Breast epithelium (tissue), 4 donors: ENCODE measurements at regions not wholly inside any gene's neighbourhood (a gene's known extent, or its start where the extent isn't known, plus 50 kb on each side); places are given as distances from the start of the nearest gene placed in this dataset.

Experiments
- DNase-seq, 2 donors: peaks; one replicate each; pipeline ENCODE4 v3.0.0-alpha.2; 2019; ENCODE audit warnings: low spot score in 2 of 2
- H3K27ac ChIP-seq, 2 donors: fragments of 200-600 bp; sonication (generic) in 1 of 2; one replicate each; pipeline ENCODE4 v1.5.1; 2016 to 2019; ENCODE audit warnings: mild to moderate bottlenecking in 1 of 2
- H3K27me3 ChIP-seq, 2 donors: fragments of 200-600 bp; sonication (generic) in 1 of 2; one replicate each; pipeline versions ENCODE4 v1.5.1 to v1.6.0; 2017 to 2019; ENCODE audit warnings: control low read depth in 1 of 2, mild to moderate bottlenecking in 1 of 2
- H3K36me3 ChIP-seq: fragments of 200-600 bp; one replicate; pipeline ENCODE4 v1.5.1; 2019
- H3K4me1 ChIP-seq, 2 donors: fragments of 200-600 bp; sonication (generic); one replicate each; pipeline ENCODE4 v1.5.1; 2016 to 2019; ENCODE audit warnings: control low read depth in 1 of 2
- H3K4me3 ChIP-seq, 3 donors: fragments of 200-600 bp; sonication (generic); 1 replicate in 2 of 3; 2 replicates in 1 of 3; pipeline ENCODE4 v1.5.1; 2016 to 2019; ENCODE audit warnings: mild to moderate bottlenecking in 3 of 3, moderate library complexity in 2 of 3
- H3K9me3 ChIP-seq, 2 donors: fragments of 200-600 bp; sonication (generic) in 1 of 2; one replicate each; pipeline ENCODE4 v1.5.1; 2016 to 2019; ENCODE audit warnings: control low read depth in 1 of 2
- CTCF ChIP-seq, 3 donors: fragments of 450-650 bp; IDR thresholded peaks; one replicate each; pipeline ENCODE4 v1.5.1; 2016 to 2017; ENCODE audit warnings: antibody characterized with exemption in 3 of 3, mild to moderate bottlenecking in 3 of 3, moderate library complexity in 3 of 3
- POLR2A ChIP-seq: fragments of 450-650 bp; IDR thresholded peaks from one replicate; pipeline ENCODE4 v1.6.1; 2016; ENCODE audit warnings: antibody characterized with exemption, mild to moderate bottlenecking, moderate library complexity
- POLR2AphosphoS5 ChIP-seq, 3 donors: sonication (generic); formaldehyde crosslinking; IDR thresholded peaks; one replicate each; pipeline ENCODE4 v1.6.1; 2017; ENCODE audit warnings: antibody characterized with exemption in 3 of 3
- intact Hi-C: fragments of 100-400 bp; cut with DNase I; formaldehyde crosslinking; loops from one replicate; pipeline ENCODE4 v1.15.1; 2023; ENCODE audit warnings: low total_unique reads

GRCh38 chr2:120842456-120843439 lies 107.1 kb downstream of the GLI2 start:
- intact Hi-C loops = no loop called here
- Histone ChIP-seq H3K27ac (no peak overlapping the region), H3K27me3 (no peaks in the 10 kb centered on the region), H3K9me3 (no peaks in the 10 kb centered on the region), H3K4me3 (no peak overlapping the region), H3K4me1 (no peaks in the 10 kb centered on the region), H3K36me3 (no peaks in the 10 kb centered on the region)
- DNase-seq = no peak
- TF ChIP-seq POLR2AphosphoS5 (IDR thresholded peaks at IDR 0.05) = no peak
- no peak for TF ChIP-seq CTCF (IDR thresholded peaks at IDR 0.05)
- TF ChIP-seq POLR2A = no peak

- intact Hi-C loops = no loop called here
- TF ChIP-seq POLR2A (no peak), CTCF (IDR thresholded peaks at IDR 0.05) (no peak), POLR2AphosphoS5 (IDR thresholded peaks at IDR 0.05) (no peak)
- H3K36me3 ChIP-seq = no peaks in the 10 kb centered on the region
- H3K4me3 ChIP-seq = no peak overlapping the region
- no peaks in the 10 kb centered on the region for H3K27me3 ChIP-seq
- no peaks in the 10 kb centered on the region for H3K4me1 ChIP-seq
- no peak for DNase-seq
- no peak overlapping the region for H3K27ac ChIP-seq
- H3K9me3 ChIP-seq = peaks cover 3 to 8% of the 10 kb centered on the region in 2 donors
These were observed 108.5 kb downstream of the GLI2 start for GRCh38 chr2:120844070-120844738.

- Histone ChIP-seq H3K9me3 (peaks cover 8 to 18% of the 10 kb centered on the region in 2 donors), H3K36me3 (no peaks in the 10 kb centered on the region), H3K27ac (peak overlapping the region in 1 of 2 donors; percentile 32), H3K4me3 (no peak overlapping the region), H3K27me3 (no peaks in the 10 kb centered on the region), H3K4me1 (no peaks in the 10 kb centered on the region)
- intact Hi-C loops = no loop called here
- peak in 1 of 2 donors; percentile 44 for DNase-seq
- no peak for TF ChIP-seq POLR2AphosphoS5 (IDR thresholded peaks at IDR 0.05)
- TF ChIP-seq POLR2A = no peak
- no peak for TF ChIP-seq CTCF (IDR thresholded peaks at IDR 0.05)
These were observed 109.6 kb downstream of the GLI2 start for GRCh38 chr2:120845277-120845676.

GRCh38 chr2:120846406-120847095 lies 110.9 kb downstream of the GLI2 start:
- Histone ChIP-seq H3K36me3 (no peaks in the 10 kb centered on the region), H3K27ac (no peak overlapping the region), H3K27me3 (no peaks in the 10 kb centered on the region), H3K4me3 (no peak overlapping the region), H3K4me1 (no peaks in the 10 kb centered on the region), H3K9me3 (peaks cover 8 to 20% of the 10 kb centered on the region in 2 donors)
- TF ChIP-seq POLR2AphosphoS5 (IDR thresholded peaks at IDR 0.05) (no peak), CTCF (IDR thresholded peaks at IDR 0.05) (no peak), POLR2A (no peak)
- intact Hi-C loops = no loop called here
- DNase-seq = no peak
